ENCODE measurements at regions not wholly inside any gene's neighbourhood (a gene's known extent, or its start where the extent isn't known, plus 50 kb on each side); places are given as distances from the start of the nearest gene placed in this dataset.

DNA sequence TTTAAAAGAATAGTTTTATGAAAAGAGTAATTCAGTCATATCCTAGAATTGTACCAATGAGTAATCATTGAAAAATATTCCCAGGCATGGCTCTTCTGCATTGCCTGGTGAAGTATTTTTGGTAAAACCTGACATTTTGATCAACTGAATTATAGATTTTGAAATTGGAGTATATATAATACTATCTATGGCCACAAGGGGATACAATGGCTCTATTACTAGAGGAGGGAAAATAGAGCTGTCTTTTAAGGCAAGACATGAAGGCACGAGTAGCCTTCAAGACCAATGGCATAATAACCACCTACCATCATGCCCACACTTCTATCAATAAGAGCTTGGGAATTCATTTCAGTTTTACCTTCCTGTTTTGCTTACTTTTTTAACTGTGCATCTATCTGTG lies 1241.4 kb upstream of the TMEM132C start:
- no peak for TF ChIP-seq GATA3 (IDR thresholded peaks at IDR 0.05; ENCODE audit: low read depth, low read length)
- TF ChIP-seq GATA2 (IDR thresholded peaks at IDR 0.05; ENCODE audit: low read depth, low read length) = no peak

Measured in SH-SY5Y (cell line).